SK-N-SH treated with all-trans-retinoic acid at 6 μM for 48 hours (cell line): ENCODE measurements at regions not wholly inside any gene's neighbourhood (a gene's known extent, or its start where the extent isn't known, plus 50 kb on each side); places are given as distances from the start of the nearest gene placed in this dataset.

Experiments used
- ATAC-seq: fragments of 200-7000 bp; cut with Tn5 transposase; 3 replicates; pipeline ENCODE4 v1.9.1; 2020; ENCODE audit warnings: mild to moderate bottlenecking, moderate library complexity
- ARNTL ChIP-seq: fragments of 450-650 bp; formaldehyde crosslinking; IDR thresholded peaks from 2 replicates; pipeline ENCODE4 v1.5.0; 2020; ENCODE audit warnings: low read depth, mild to moderate bottlenecking, moderate library complexity, borderline replicate concordance
- BACH2 ChIP-seq: fragments of 250-450 bp; sonication (Bioruptor Pico); IDR thresholded peaks from 2 replicates; pipeline ENCODE4 v1.9.0; 2021; ENCODE audit warnings: mild to moderate bottlenecking, borderline replicate concordance
- CREB5 ChIP-seq: fragments of 250-450 bp; sonication (Bioruptor Pico); IDR thresholded peaks from 2 replicates; pipeline ENCODE4 v1.5.1; 2020; ENCODE audit warnings: low read depth, mild to moderate bottlenecking, moderate library complexity
- CSDC2 ChIP-seq: fragments of 250-450 bp; sonication (Bioruptor Pico); IDR thresholded peaks from 2 replicates; pipeline ENCODE4 v1.5.0; 2020; ENCODE audit warnings: mild to moderate bottlenecking, moderate library complexity
- CSRNP3 ChIP-seq: fragments of 250-450 bp; sonication (Bioruptor Pico); IDR thresholded peaks from 2 replicates; pipeline ENCODE4 v1.5.1; 2021; ENCODE audit warnings: mild to moderate bottlenecking, moderate library complexity
- GLIS3 ChIP-seq: fragments of 250-450 bp; sonication (Bioruptor Pico); IDR thresholded peaks from 2 replicates; pipeline ENCODE4 v1.5.0; 2020; ENCODE audit warnings: mild to moderate bottlenecking, moderate library complexity
- POU6F1 ChIP-seq: fragments of 250-450 bp; sonication (Bioruptor Pico); IDR thresholded peaks from 2 replicates; pipeline ENCODE4 v1.8.0; 2021; ENCODE audit warnings: low read depth, mild to moderate bottlenecking, moderate library complexity, borderline replicate concordance
- PPARA ChIP-seq: fragments of 250-450 bp; sonication (Bioruptor Pico); IDR thresholded peaks from 2 replicates; pipeline ENCODE4 v1.5.0; 2020; ENCODE audit warnings: mild to moderate bottlenecking, borderline replicate concordance
- RARB ChIP-seq: fragments of 250-450 bp; sonication (Bioruptor Pico); IDR thresholded peaks from 2 replicates; pipeline ENCODE4 v1.8.0; 2021; ENCODE audit warnings: mild to moderate bottlenecking, moderate library complexity
- TOX ChIP-seq: fragments of 250-450 bp; sonication (Bioruptor Pico); IDR thresholded peaks from 2 replicates; pipeline ENCODE4 v1.8.0; 2021; ENCODE audit warnings: mild to moderate bottlenecking, moderate library complexity, borderline replicate concordance
- ZC3H10 ChIP-seq: fragments of 250-450 bp; sonication (Bioruptor Pico); IDR thresholded peaks from 2 replicates; pipeline ENCODE4 v1.5.1; 2021; ENCODE audit warnings: mild to moderate bottlenecking, moderate library complexity
- ZFP3 ChIP-seq: fragments of 250-450 bp; sonication (Bioruptor Pico); IDR thresholded peaks from 2 replicates; pipeline ENCODE4 v1.5.0; 2020; ENCODE audit warnings: mild to moderate bottlenecking, moderate library complexity
- ZNF565 ChIP-seq: fragments of 450-650 bp; formaldehyde crosslinking; conservative IDR thresholded peaks from 2 replicates; pipeline ENCODE4 v1.5.0; 2020; ENCODE audit warnings: low read depth, mild to moderate bottlenecking, moderate library complexity
- ZNF70 ChIP-seq: fragments of 450-650 bp; formaldehyde crosslinking; IDR thresholded peaks from 2 replicates; pipeline ENCODE4 v1.5.0; 2020; ENCODE audit warnings: mild to moderate bottlenecking, moderate library complexity
- ZNF8 ChIP-seq: fragments of 450-650 bp; formaldehyde crosslinking; IDR thresholded peaks from 2 replicates; pipeline ENCODE4 v1.5.0; 2020; ENCODE audit warnings: mild to moderate bottlenecking, moderate library complexity

- TF ChIP-seq POU6F1 (no peak), CREB5 (no peak), ZC3H10 (CRISPR knock-in tag) (no peak), BACH2 (CRISPR knock-in tag) (no peak)
These were observed 811.5 kb upstream of the FRG1 start (continued) for GRCh38 chr4:189129044-189129694.

- TF ChIP-seq ZNF70 (CRISPR knock-in tag): no peak
- no peak for TF ChIP-seq ZNF565
- no peak for TF ChIP-seq ZNF8 (CRISPR knock-in tag)
- no peak for TF ChIP-seq PPARA (CRISPR knock-in tag)
- TF ChIP-seq RARB (CRISPR knock-in tag): no peak
- no peak for TF ChIP-seq POU6F1
- TF ChIP-seq BACH2 (CRISPR knock-in tag): no peak
- no peak for TF ChIP-seq GLIS3 (CRISPR knock-in tag)
- TF ChIP-seq CSDC2 (CRISPR knock-in tag): no peak
- no peak for TF ChIP-seq CSRNP3
- ATAC-seq: no peak
These were observed 809.6 kb upstream of the FRG1 start for GRCh38 chr4:189131118-189131517.

GRCh38 chr4:189136462-189136861 lies 804.2 kb upstream of the FRG1 start:
- no peak for ATAC-seq
- TF ChIP-seq CSRNP3: no peak

- no peak for ATAC-seq
- TF ChIP-seq TOX (CRISPR knock-in tag) (no peak), CSDC2 (CRISPR knock-in tag) (no peak), GLIS3 (CRISPR knock-in tag) (no peak), POU6F1 (no peak), CSRNP3 (no peak), ZFP3 (CRISPR knock-in tag) (no peak), ARNTL (CRISPR knock-in tag) (no peak), ZNF565 (no peak), ZC3H10 (CRISPR knock-in tag) (no peak)
- TF ChIP-seq, all 23 proteins: peak for 0
These were observed 797.3 kb upstream of the FRG1 start for GRCh38 chr4:189143263-189143952.
